SK-N-SH (cell line): ENCODE measurements at regions not wholly inside any gene's neighbourhood (a gene's known extent, or its start where the extent isn't known, plus 50 kb on each side); places are given as distances from the start of the nearest gene placed in this dataset.

Experiments used
- CTCF ChIA-PET: fragments of 300-600, 350-600 bp; formaldehyde crosslinking; extraction: SDS; loops from one replicate; lab custom pipeline; 2021; lab: Yijun Ruan, JAX
- POLR2A ChIA-PET: fragments of 350-600 bp; sonication (Branson Sonifier 250); formaldehyde crosslinking; extraction: SDS; loops from one replicate; lab custom pipeline; 2020; ENCODE audit warnings: antibody characterized with exemption, inconsistent platforms; lab: Yijun Ruan, JAX
- DNase-seq: peaks from one replicate; pipeline ENCODE4 v3.0.0; 2012
- H2AFZ ChIP-seq: fragments of 200-600 bp; sonication (generic); 2 replicates; pipeline ENCODE4 v1.8.1; 2016; ENCODE audit warnings: antibody characterized with exemption, mild to moderate bottlenecking, low read depth
- H3F3A ChIP-seq: fragments of 200-600 bp; sonication (generic); replicated peaks from 2 replicates; pipeline ENCODE3; 2016; ENCODE audit warnings: antibody characterized with exemption, mild to moderate bottlenecking; ENCODE audit not compliant: insufficient read depth
- H3K27ac ChIP-seq, 2 experiments: fragments of 200-500 bp in 1 of 2; fragments of 200-600 bp in 1 of 2; sonication (Bioruptor generic) in 1 of 2; sonication (generic), shearing (Covaris generic) in 1 of 2; 2 replicates each; pipeline versions ENCODE4 v1.5.1 to v1.6.1; 2014 to 2016; ENCODE audit warnings: low read depth in 2 of 2, inconsistent platforms in 1 of 2, low read length in 1 of 2, mild to moderate bottlenecking in 1 of 2, mixed read lengths in 1 of 2
- H3K27me3 ChIP-seq: fragments of 200-600 bp; sonication (generic), shearing (Covaris generic); 2 replicates; pipeline ENCODE4 v1.6.1; 2016; ENCODE audit warnings: mixed run types; ENCODE audit not compliant: insufficient read depth
- H3K36me3 ChIP-seq, 2 experiments: fragments of 200-500 bp in 1 of 2; fragments of 200-600 bp in 1 of 2; sonication (Bioruptor generic) in 1 of 2; sonication (generic) in 1 of 2; replicated peaks in 1 of 2; 2 replicates each; pipeline versions ENCODE3 to v1.5.1; 2014 to 2016; ENCODE audit warnings: low read length in 1 of 2, mild to moderate bottlenecking in 1 of 2; ENCODE audit not compliant: insufficient read depth in 2 of 2, control insufficient read depth in 1 of 2
- H3K4me1 ChIP-seq, 2 experiments: fragments of 200-500 bp in 1 of 2; fragments of 200-600 bp in 1 of 2; sonication (Bioruptor generic) in 1 of 2; sonication (generic), shearing (Covaris generic) in 1 of 2; 2 replicates each; pipeline versions ENCODE4 v1.5.1 to v1.6.1; 2014 to 2016; ENCODE audit warnings: low read depth in 1 of 2, low read length in 1 of 2, mixed run types in 1 of 2; ENCODE audit not compliant: insufficient read depth in 2 of 2, control insufficient read depth in 1 of 2
- H3K4me2 ChIP-seq: fragments of 200-600 bp; sonication (generic), shearing (Covaris generic); 2 replicates; pipeline ENCODE4 v1.6.1; 2017; ENCODE audit warnings: mixed run types
- H3K4me3 ChIP-seq, 2 experiments: fragments of 200-500 bp in 1 of 2; fragments of 200-600 bp in 1 of 2; sonication (Bioruptor generic) in 1 of 2; sonication (generic), shearing (Covaris generic) in 1 of 2; 2 replicates each; pipeline versions ENCODE4 v1.5.1 to v1.8.1; 2014 to 2016; ENCODE audit warnings: low read depth in 2 of 2, inconsistent platforms in 1 of 2, low read length in 1 of 2, mild to moderate bottlenecking in 1 of 2, mixed read lengths in 1 of 2, moderate library complexity in 1 of 2
- H3K79me2 ChIP-seq: fragments of 200-600 bp; sonication (generic); 2 replicates; pipeline ENCODE4 v1.8.1; 2017; ENCODE audit warnings: mild to moderate bottlenecking; ENCODE audit not compliant: insufficient read depth
- H3K9ac ChIP-seq: fragments of 200-600 bp; sonication (generic); 2 replicates; pipeline ENCODE4 v1.6.1; 2017; ENCODE audit warnings: mixed run types
- H3K9me2 ChIP-seq: fragments of 200-600 bp; sonication (generic); 2 replicates; pipeline ENCODE4 v1.6.1; 2017; ENCODE audit warnings: mixed run types
- H3K9me3 ChIP-seq: fragments of 200-600 bp; sonication (generic); 2 replicates; pipeline ENCODE4 v1.6.1; 2017; ENCODE audit warnings: mixed run types, mild to moderate bottlenecking, moderate library complexity
- H4K20me1 ChIP-seq: fragments of 200-600 bp; sonication (generic); 2 replicates; pipeline ENCODE4 v1.6.1; 2017; ENCODE audit warnings: mild to moderate bottlenecking, mixed run types; ENCODE audit not compliant: insufficient read depth
- CHD2 ChIP-seq: fragments of 150-350 bp; IDR thresholded peaks from 2 replicates; pipeline ENCODE4 v1.6.1; 2018; ENCODE audit warnings: low read length; ENCODE audit not compliant: partially characterized antibody
- EP300 ChIP-seq, 2 experiments: IDR thresholded peaks; 2 replicates each; pipeline versions ENCODE4 v1.4.0 to v1.6.1; 2012; ENCODE audit warnings: borderline replicate concordance in 1 of 2, low read depth in 1 of 2, low read length in 1 of 2
- JUND ChIP-seq: IDR thresholded peaks from 2 replicates; pipeline ENCODE4 v1.4.0; 2012
- MEF2A ChIP-seq: IDR thresholded peaks from 2 replicates; pipeline ENCODE4 v1.4.0; 2012; ENCODE audit warnings: low read depth, borderline replicate concordance
- MXI1 ChIP-seq: IDR thresholded peaks from 2 replicates; pipeline ENCODE4 v1.6.1; 2012; ENCODE audit warnings: mild to moderate bottlenecking, low read depth, low read length, improper control_type of control experiment
- PBX3 ChIP-seq: IDR thresholded peaks from 2 replicates; pipeline ENCODE4; 2012
- SMC3 ChIP-seq: IDR thresholded peaks from 2 replicates; pipeline ENCODE4 v1.6.1; 2012; ENCODE audit warnings: low read depth, low read length, improper control_type of control experiment
- USF1 ChIP-seq: IDR thresholded peaks from 2 replicates; pipeline ENCODE4 v1.4.0; 2012; ENCODE audit warnings: low read depth, borderline replicate concordance
- WGBS: methylation state at CpG from one replicate; pipeline ENCODE4 v1.1.6; 2017; ENCODE audit warnings: low lambda C conversion rate; 5-methylcytosine and 5-hydroxymethylcytosine counted together

GRCh38 chr10:29035721-29036120, 253.1 kb upstream of the LYZL1 start:
- no peaks in the 10 kb centered on the region for H3K9me3 ChIP-seq
- no peak overlapping the region for H3K4me3 ChIP-seq
- DNase-seq: no peak
- no peaks in the 10 kb centered on the region for H3K36me3 ChIP-seq
- H4K20me1 ChIP-seq: no peaks in the 10 kb centered on the region
- no peak overlapping the region for H3K9ac ChIP-seq
- H3K27me3 ChIP-seq: no peaks in the 10 kb centered on the region
- H3K27ac ChIP-seq: no peak overlapping the region
- peaks cover 4 to 6% of the 10 kb centered on the region in 2 experiments; a peak in 2 of 4 replicates for H3K4me1 ChIP-seq
- H3F3A ChIP-seq: no peaks in the 10 kb centered on the region
- no peak overlapping the region for H2AFZ ChIP-seq
- H3K79me2 ChIP-seq: no peaks in the 10 kb centered on the region
- POLR2A ChIA-PET: no interaction called here
- CTCF ChIA-PET: no interaction called here
- WGBS: 61% methylated on average over 2 of the region's 2 CpGs
- no peak overlapping the region for H3K4me2 ChIP-seq
- no peak for TF ChIP-seq CHD2
- TF ChIP-seq USF1: no peak
- H3K9me2 ChIP-seq: no peaks in the 10 kb centered on the region

- no peaks in the 10 kb centered on the region for H3K79me2 ChIP-seq
- H3K9me3 ChIP-seq: no peaks in the 10 kb centered on the region
- H3F3A ChIP-seq: no peaks in the 10 kb centered on the region
- ChIA-PET POLR2A (no interaction called here), CTCF (interaction anchor here (0.6 to 1.2 kb wide), 3 partner anchors 8 to 267 kb away, joined by 3 read pairs; no protein-coding TSS in a partner anchor)
- TF ChIP-seq MXI1: no peak
- no peak for TF ChIP-seq PBX3
- no peak for TF ChIP-seq MEF2A
- H3K9ac ChIP-seq: no peak overlapping the region
- no peak overlapping the region for H2AFZ ChIP-seq
- H3K27me3 ChIP-seq: no peaks in the 10 kb centered on the region
- no peaks in the 10 kb centered on the region for H4K20me1 ChIP-seq
- H3K9me2 ChIP-seq: no peaks in the 10 kb centered on the region
- no peak overlapping the region for H3K4me2 ChIP-seq
- no peak overlapping the region for H3K4me3 ChIP-seq
- no peak overlapping the region for H3K27ac ChIP-seq
- no peak for DNase-seq
- peaks cover 6 to 9% of the 10 kb centered on the region in 2 experiments; a peak in 3 of 4 replicates for H3K4me1 ChIP-seq
- WGBS: 80% methylated on average over 12 of the region's 12 CpGs
- no peaks in the 10 kb centered on the region for H3K36me3 ChIP-seq
These were observed 251.3 kb upstream of the LYZL1 start for GRCh38 chr10:29037348-29038113.

GRCh38 chr10:29039091-29039490, 249.8 kb upstream of the LYZL1 start:
- H3K27ac ChIP-seq: no peak overlapping the region
- DNase-seq: no peak
- H2AFZ ChIP-seq: no peak overlapping the region
- H3K79me2 ChIP-seq: no peaks in the 10 kb centered on the region
- H3K36me3 ChIP-seq: no peaks in the 10 kb centered on the region
- no peaks in the 10 kb centered on the region for H3K9me2 ChIP-seq
- H3K4me3 ChIP-seq: no peak overlapping the region
- H3K4me1 ChIP-seq: peaks cover 6 to 9% of the 10 kb centered on the region in 2 experiments; a peak in 3 of 4 replicates
- H3F3A ChIP-seq: no peaks in the 10 kb centered on the region
- 85% methylated on average over 5 of the region's 5 CpGs for WGBS
- no peaks in the 10 kb centered on the region for H3K27me3 ChIP-seq
- no peak overlapping the region for H3K4me2 ChIP-seq
- POLR2A ChIA-PET: no interaction called here
- CTCF ChIA-PET: no interaction called here
- no peak for TF ChIP-seq JUND
- no peak for TF ChIP-seq USF1
- TF ChIP-seq EP300 (IDR thresholded peaks at IDR 0.05; ENCODE audit: borderline replicate concordance in 1 of 2, low read depth in 1 of 2, low read length in 1 of 2): no peak
- TF ChIP-seq SMC3: no peak
- H3K9me3 ChIP-seq: no peaks in the 10 kb centered on the region
- no peak overlapping the region for H3K9ac ChIP-seq
- H4K20me1 ChIP-seq: no peaks in the 10 kb centered on the region
